ENCODE measurements at regions not wholly inside any gene's neighbourhood (a gene's known extent, or its start where the extent isn't known, plus 50 kb on each side); places are given as distances from the start of the nearest gene placed in this dataset.

GRCh38 chr4:181146051-181146450 is 1097.2 kb upstream of the TENM3 start:
- no peaks in the 10 kb centered on the region for H3K27me3 ChIP-seq (ENCODE audit: control insufficient read depth in 1 of 2, insufficient read depth in 2 of 2, low read length in 2 of 2)
- in situ Hi-C loops (cut with HindIII; ENCODE audit: extremely low pct_ligation_motif_present, low pct_unique_long_range_greater_than_20kb) = no loop called here
- no peak for TF ChIP-seq ZNF282 (IDR thresholded peaks at IDR 0.05; ENCODE audit: partially characterized antibody)
- TF ChIP-seq, protein P1, sequence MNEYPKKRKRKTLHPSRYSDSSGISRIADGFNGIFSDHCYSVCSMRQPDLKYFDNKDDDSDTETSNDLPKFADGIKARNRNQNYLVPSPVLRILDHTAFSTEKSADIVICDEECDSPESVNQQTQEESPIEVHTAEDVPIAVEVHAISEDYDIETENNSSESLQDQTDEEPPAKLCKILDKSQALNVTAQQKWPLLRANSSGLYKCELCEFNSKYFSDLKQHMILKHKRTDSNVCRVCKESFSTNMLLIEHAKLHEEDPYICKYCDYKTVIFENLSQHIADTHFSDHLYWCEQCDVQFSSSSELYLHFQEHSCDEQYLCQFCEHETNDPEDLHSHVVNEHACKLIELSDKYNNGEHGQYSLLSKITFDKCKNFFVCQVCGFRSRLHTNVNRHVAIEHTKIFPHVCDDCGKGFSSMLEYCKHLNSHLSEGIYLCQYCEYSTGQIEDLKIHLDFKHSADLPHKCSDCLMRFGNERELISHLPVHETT (CRISPR knock-in tag; conservative IDR thresholded peaks at IDR 0.05) = no peak
- TF ChIP-seq TCF7L2 (IDR thresholded peaks at IDR 0.05; ENCODE audit: low read depth, low read length) = no peak
- no peak for TF ChIP-seq ZNF138 (CRISPR knock-in tag; IDR thresholded peaks at IDR 0.05; ENCODE audit: low read depth)
- TF ChIP-seq GZF1 (CRISPR knock-in tag; IDR thresholded peaks at IDR 0.05) = no peak
- no peak for TF ChIP-seq EHMT2 (IDR thresholded peaks at IDR 0.05; ENCODE audit: borderline replicate concordance, low read depth, low read length)
- no peak for TF ChIP-seq NFATC3 (CRISPR knock-in tag; IDR thresholded peaks at IDR 0.05)
- no peak for TF ChIP-seq PHF21A (CRISPR knock-in tag; IDR thresholded peaks at IDR 0.05)
- TF ChIP-seq GABPA (IDR thresholded peaks at IDR 0.05; ENCODE audit: low read depth, low read length) = no peak
- no peak for TF ChIP-seq GABPA (CRISPR knock-in tag; IDR thresholded peaks at IDR 0.05; ENCODE audit: low read depth)
- TF ChIP-seq ATM (IDR thresholded peaks at IDR 0.05; ENCODE audit: borderline replicate concordance) = no peak
- TF ChIP-seq ARHGAP35 (CRISPR knock-in tag; IDR thresholded peaks at IDR 0.05; ENCODE audit: borderline replicate concordance) = no peak
- TF ChIP-seq ZBTB38 (CRISPR knock-in tag; IDR thresholded peaks at IDR 0.05) = no peak
- ATAC-seq = no peak
- H3K9ac ChIP-seq (ENCODE audit: insufficient read depth, low read depth, low read length) = no peak overlapping the region
- no peak for FAIRE-seq
- DNase-seq (ENCODE audit: low spot score) = no peak
- H3K4me2 ChIP-seq (ENCODE audit: low read depth, low read length) = no peak overlapping the region
- no peaks in the 10 kb centered on the region for H3K4me1 ChIP-seq (ENCODE audit: insufficient read depth, low read length)
- H4K20me1 ChIP-seq (ENCODE audit: insufficient read depth, low read length) = no peaks in the 10 kb centered on the region
- H3K36me3 ChIP-seq (replicated peaks in 1 of 2; ENCODE audit: control insufficient read depth in 1 of 2, insufficient read depth in 2 of 2, low read length in 2 of 2) = no peaks in the 10 kb centered on the region
- H3K27ac ChIP-seq (ENCODE audit: extremely low read length, insufficient read depth, low read length) = no peak overlapping the region
- intact Hi-C loops (cut with micrococcal nuclease; ENCODE audit: unreplicated experiment) = no loop called here
- WGBS (ENCODE audit: low lambda C conversion rate) = 50% methylated on average over 1 of the region's 1 CpG
- no TSS peak for BruUV-seq (replicated peaks)
- H3K79me2 ChIP-seq (ENCODE audit: insufficient read depth, low read length) = no peaks in the 10 kb centered on the region
- no peak overlapping the region for H3K4me3 ChIP-seq (replicated peaks in 1 of 3; ENCODE audit: insufficient read depth in 1 of 3, low read depth in 2 of 3, low read length in 3 of 3)
- H2AFZ ChIP-seq (ENCODE audit: low read length) = no peak overlapping the region
- no peaks in the 10 kb centered on the region for H3K9me3 ChIP-seq (ENCODE audit: low read length)
- CTCF ChIA-PET (ENCODE audit: low intra/inter-chr PET ratio, low total read pairs) = no interaction called here
- POLR2A ChIA-PET = no interaction called here

All from HepG2 (cell line).